GM21576 (cell line): ENCODE measurements at regions not wholly inside any gene's neighbourhood (a gene's known extent, or its start where the extent isn't known, plus 50 kb on each side); places are given as distances from the start of the nearest gene placed in this dataset.
"Not testable (repeated sequence)": the region's sequence is repeated elsewhere in the genome, so short reads cannot be mapped to it uniquely, and the experiment has no call there.

Source experiments
- ATAC-seq: cut with Tn5 transposase; IDR thresholded peaks from one replicate; pipeline ENCODE4 v1.9.1; 2021; ENCODE audit warnings: mild to moderate bottlenecking, moderate library complexity; ENCODE audit not compliant: unreplicated experiment

DNA sequence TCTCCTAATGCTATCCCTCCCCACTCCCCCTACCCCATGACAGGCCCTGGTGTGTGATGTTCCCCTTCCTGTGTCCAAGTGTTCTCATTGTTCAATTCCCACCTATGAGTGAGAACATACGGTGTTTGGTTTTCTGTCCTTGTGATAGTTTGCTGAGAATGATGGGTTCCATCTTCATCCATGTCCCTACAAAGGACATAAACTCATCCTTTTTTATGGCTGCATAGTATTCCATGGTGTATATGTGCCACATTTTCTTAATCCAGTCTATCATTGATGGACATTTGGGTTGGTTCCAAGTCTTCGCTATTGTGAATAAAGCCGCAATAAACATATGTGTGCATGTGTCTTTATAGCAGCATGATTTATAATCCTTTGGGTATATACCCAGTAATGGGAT, 227.5 kb upstream of the PRDM1 start:
- ATAC-seq, result not testable (repeated sequence)

DNA sequence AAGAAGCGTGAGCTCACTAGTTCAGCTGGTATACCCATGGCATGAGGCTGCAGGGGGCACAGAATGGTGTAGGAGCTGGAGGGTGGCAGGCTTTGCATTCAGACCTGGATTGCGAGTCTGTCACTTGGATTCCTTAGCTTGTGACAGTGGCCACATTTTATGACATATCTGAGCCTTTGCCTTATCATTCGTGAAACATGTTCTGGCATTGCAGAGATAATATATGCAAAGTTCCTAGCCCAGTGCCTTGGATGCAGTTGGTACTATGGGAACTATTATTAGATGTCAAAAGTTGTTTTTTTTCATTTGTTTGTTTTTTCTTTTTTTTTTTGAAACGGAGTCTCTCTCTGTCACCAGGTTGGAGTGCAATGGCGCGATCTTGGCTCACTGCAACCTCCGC, 230.7 kb upstream of the PRDM1 start:
- no peak for ATAC-seq

DNA sequence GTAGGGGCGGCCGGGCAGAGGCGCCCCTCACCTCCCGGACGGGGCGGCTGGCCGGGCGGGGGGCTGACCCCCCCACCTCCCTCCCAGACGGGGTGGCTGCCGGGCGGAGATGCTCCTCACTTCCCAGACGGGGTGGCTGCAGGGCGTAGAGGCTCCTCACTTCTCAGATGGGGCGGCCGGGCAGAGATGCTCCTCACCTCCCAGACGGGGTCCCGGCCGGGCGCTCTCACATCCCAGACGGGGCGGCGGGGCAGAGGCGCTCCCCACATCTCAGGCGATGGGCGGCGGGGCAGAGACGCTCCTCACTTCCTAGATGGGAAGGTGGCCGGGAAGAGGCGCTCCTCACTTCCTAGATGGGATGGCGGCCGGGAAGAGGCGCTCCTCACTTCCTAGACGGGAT, 232.2 kb upstream of the PRDM1 start:
- ATAC-seq, result not testable (repeated sequence)

DNA sequence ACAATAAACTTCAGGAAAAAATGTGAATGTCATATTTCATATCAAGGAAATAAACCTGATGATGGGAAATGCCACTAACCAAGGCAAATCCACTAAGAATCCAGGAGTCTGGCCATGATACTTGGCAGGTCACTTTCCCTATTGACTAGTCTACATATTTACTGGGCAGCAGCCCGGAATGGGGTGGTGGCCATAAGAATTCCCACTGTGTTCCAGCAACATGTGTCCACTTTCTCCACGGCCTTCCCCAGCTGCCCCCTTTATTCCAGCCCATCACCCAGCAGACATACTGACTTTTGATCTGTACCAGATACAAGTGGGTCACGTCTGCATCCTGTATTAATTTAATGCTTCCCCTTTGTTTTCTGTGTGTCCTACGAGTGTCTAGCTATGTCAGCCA, 234.5 kb upstream of the PRDM1 start:
- ATAC-seq, result no peak

DNA sequence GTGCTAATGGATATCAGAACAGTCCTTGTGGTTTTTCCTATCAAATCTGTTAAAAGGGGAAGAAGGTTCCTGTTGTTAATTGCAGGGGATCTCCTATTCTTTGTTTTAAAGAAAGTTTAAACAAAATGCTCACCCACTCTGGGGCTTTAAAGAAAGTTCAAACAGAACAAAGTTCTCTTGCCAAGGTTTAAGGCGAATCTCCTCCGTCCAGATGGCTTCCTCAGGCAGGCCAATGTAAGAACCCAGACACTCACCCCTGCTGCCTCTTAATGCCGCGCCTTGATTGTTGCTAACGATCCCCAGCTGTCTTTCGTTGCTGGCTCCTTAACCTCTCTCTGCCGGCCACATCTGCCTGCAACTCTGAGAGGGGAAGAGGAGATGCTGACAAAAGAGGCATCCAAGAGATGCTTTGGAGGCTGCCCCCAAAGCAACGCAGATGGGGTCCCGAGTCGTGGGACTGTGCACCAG, 235.0 kb upstream of the PRDM1 start:
- no peak for ATAC-seq

DNA sequence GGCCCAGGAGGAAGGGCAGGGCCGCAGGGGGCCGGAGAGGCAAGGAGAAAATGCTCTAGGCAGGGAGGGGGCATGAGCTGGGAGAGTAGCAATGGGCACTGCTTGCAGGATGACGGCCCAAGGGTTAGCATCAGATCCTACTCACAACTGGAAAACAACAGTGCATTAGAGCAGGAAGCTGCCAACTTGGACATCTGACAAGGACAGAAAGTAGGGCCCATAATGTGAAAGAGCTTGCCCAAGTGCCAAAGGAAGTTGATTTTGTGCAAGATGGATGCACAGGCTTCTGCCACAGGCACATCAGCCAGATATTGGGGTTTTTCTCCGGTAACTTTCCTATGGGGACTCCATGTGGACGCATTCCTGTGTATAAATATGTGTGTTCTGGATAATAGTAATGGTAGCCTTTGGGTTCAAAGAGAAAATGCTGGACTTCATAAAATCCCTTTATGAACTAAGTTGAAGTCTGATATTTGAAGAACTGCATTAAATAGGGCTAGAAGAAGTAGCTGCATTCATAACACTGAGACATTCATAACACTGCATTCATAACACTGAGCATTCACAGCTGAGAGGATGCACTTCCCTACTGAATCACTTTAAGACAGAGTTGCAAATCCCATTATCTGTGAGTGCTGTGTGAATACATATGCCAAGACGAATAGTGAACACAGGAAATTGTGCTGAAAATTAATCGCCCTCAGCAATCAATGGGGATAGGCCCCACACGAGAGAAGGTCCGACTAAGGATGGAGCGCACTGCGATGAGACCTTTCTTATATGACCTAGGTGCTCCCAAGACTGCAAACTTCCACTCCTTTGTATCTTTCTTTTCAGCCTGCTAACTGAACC, 235.6 kb upstream of the PRDM1 start:
- no peak for ATAC-seq

DNA sequence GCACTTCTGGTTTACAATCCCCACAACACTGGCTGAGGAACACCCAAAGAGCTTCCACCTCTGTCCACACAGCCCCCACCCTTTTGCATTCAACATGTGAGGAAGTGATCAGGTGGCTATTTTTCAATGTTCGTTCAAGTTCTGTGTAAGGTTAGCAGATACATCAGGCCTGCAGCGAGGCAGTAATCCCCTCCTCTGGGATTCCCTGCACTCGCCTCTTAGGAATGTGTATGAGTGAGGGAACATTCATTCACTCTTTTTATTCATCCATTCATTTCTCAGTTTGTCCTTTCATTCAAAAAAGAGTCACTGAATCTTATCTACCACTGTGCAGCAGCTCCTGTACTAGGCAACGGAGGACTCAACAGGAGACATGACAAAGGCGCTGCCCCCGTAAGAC, 236.4 kb upstream of the PRDM1 start:
- no peak for ATAC-seq

DNA sequence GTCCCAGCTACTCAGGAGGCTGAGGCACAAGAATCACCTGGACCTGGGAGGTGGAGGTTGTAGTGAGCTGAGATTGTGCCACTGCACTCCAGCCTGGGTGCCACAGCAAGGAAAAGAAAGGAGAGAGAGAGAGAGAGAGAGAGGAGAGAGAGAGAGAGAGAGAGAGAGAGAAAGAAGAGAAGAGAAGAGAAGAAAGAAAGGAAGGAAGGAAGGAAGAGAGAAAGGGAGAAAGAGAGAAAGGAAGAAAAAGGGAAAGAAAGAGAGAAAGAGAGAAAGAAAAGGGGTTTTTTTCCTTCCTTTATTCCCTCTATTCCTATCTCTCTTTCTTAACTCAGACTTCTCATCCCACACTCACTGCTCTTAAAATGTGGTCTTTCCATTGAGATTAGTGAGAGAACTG, 238.7 kb upstream of the PRDM1 start:
- no peak for ATAC-seq

DNA sequence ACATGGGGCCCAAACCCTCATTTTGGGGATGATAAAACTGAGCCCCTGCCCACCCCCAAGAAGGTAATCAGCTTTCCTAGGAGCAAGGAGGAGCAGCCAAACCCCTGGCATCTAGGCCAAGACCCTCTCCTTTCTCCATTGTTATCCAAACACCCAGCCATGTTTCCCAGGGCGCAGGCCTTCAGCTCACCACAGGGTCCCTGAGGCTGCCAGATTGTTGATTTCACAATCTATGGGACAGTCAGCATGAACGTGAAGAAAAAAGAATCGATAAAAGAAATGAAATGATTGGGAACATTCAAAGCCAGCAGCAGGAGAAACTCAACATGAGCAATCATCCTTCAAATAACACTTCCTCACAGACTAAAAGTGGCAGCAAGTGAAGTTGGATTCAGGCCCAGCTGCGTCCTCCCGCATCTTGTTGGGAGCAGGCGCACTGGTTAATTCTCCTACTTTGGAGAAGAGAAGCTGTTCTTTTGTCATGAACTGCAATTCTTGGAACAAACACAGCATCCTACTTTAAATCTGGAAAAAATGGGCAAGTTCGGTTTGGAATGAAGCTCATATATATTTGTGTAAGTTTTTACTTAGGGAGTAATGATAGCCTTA, 241.8 kb upstream of the PRDM1 start:
- ATAC-seq, result no peak

DNA sequence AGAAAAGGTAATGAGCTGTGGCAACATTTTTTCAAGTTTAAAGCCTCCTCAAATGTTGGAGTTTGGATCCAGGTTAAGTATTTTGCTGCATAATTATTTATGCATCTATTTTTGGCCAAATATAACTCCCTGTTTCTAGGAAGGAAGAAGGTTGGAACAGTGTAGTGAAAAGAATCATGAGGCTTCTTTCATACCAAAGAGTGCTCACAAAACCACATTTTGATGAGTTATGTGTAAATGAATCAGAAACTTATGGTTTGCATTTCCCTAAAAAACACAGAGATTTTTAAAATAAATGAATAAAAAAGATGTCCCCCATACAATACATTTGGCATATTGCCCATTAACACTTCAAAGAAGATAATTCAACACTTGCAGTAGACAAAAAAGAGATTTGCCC, 246.9 kb upstream of the PRDM1 start:
- no peak for ATAC-seq

DNA sequence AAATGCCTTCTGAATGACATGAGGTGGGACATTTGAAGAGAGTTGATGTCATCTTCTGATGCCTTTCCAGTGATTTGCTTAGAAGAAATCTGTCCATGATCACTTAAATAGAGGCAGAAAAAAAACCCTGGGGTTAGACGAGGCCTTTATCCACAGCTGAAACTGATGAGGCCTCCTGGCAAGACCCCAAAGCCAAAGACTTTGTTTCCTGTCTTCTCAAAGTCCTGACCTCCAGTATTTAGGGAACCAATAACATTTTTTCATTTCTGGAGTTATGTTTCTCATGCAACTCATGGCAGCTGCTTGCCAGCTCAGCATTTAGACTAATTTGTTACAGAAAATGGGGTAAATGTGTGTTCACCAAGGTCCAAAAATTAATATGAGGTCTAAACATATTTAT, 248.0 kb upstream of the PRDM1 start:
- no peak for ATAC-seq

DNA sequence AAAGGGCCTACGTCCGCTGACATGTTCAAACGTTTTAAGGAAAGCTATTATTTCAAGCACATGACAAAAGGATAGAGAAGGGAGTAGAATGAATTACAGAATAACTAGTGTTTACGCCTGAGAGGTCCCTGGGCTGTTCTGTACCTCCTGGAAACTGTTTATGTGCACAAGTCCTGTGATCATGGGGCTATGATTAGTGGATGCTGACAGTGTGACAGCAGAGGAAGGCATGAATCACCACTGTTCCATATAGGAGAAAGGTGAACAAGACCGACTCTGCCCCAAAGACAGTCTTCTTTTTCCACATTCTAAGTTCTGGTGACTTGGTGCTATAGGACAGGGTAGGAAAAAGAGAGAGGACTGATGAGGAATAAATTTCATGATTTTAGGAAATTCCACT, 249.2 kb upstream of the PRDM1 start:
- ATAC-seq, result no peak

DNA sequence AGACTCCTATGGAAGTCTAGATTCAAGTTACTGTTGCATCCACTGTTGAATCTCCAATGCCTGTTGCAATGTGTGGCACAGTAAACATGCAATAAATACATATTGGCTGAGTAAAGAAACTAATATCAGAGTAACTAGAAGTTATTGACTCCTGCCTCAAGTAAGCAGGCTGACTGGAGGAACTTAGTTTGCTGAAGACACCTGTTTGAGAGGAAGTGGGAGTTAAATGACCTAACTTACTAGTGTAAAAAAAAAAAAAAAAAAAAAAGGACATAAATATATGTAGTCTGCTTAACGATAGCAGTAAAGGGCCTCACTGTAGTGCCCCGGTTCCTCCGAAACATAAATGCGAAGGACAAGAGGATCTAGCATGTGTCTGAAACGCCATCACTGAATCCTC, 249.8 kb upstream of the PRDM1 start:
- no peak for ATAC-seq

DNA sequence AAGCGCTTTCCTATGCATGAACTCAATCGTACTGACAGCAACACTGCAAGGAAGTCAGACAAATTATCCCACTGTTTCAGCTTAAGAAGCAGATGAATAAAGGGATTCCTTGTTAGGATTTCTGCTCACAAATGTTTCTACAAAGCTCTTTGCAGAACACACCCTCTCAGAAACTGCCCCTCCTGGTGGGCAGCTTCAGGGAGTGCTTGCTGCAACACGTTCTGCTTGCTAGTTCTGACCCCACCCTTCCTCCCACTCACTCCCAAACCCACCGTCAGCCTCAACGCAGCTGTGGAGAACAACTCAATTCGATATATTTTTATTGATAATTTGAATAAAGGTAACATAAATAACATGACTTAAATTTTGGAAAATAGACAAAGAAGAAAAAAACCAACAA, 250.8 kb upstream of the PRDM1 start:
- ATAC-seq, result no peak

DNA sequence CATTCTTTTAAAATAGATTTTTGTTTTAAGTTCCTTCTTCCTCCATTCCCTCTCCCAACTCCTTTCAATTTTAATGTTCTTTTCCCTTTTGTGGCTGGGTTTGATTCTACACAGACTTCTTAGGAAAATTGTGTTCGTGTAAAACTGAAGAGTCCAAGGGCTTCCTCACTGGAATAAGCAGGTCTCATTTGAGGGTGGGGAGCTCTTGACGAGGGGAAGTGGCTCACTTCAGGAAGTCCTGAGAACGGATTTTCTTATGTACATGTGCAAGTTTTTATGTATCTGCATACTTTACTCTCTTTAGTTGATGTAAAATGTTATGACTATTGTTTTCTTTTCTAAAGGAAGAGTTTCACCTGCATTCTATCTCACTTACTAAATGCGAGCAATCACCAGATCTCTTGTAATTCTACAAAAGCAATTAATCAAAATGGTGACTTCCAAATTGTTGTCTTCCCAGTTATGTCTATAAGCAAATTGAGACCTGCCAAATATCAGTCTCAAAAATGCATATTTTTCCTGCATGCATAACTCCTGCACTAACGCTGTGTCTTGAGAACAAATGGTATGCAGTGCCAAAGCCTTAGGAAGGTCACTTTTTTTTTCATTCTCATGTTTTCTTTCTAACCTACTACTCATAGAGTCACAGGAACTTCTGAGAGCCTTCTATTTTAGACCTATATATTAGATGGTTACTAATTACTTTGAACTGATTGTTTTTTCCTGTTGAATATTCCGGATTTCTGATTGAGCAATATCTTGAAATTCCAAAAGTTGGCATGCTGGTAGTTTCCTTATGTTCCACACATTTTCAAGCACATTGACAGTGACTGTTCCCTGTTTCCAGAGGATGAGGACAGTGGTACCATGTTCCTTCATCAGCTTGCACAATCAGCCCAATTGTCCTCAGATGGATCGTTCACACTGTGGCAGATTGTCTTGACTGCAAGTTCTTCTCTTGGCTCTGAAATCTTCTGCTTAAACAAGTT, 251.9 kb upstream of the PRDM1 start:
- no peak for ATAC-seq

DNA sequence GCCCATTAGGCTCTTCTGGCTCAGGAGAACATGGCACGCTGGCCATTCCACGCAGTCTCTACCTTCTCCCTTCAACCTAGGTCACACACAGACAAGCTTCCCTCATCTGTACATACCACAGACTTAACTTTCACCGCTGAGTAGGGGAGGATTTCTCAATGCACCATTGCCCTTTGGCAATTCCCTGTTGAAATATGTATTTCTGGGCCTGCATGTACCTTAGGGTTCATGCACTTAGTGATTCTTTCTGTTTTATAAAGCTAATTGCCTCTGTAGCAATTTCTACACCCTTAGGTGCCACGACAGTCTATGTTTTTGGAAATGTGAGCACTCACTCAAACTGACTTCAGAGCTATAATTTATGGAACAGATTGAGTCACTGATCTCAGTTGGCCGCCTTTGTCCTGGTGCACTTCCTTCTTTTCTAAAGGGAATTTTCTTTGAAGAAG, 253.8 kb upstream of the PRDM1 start:
- ATAC-seq, result no peak

DNA sequence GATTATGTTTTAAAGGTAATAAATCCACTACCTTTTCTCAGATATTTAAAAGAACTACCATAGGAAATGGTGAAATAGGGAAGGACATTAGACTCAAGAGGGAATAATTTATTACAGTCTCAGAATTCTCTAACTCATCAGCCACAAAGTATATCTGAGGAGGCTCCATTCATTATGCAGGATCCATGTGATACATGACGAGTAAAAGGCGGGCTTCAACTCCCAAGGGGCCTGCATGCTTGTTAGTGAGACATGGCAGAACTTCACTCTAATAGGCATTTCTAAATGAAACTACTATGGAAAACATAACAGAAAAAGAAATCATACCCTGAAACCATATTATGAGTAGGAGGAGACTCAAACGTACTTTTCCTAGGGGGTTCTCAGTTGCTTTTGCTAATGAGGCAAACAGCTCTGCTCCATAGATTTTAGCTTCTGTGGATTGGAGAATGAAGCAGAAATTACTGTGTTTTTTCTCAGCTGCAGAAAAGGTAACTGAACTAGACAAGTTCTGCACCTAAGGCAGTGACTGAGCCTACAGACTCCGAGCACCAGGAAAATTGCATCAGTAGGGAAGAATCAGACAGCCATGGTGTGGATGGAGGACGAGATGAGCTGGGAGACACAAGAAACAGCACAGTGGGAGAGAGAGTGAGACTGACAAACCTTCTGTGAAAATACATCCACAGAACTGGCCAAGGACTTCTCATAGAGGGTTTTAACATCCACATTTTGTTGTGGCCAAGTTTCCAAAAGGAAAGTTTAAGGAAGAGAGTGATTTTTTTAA, 254.6 kb upstream of the PRDM1 start:
- ATAC-seq, result no peak

DNA sequence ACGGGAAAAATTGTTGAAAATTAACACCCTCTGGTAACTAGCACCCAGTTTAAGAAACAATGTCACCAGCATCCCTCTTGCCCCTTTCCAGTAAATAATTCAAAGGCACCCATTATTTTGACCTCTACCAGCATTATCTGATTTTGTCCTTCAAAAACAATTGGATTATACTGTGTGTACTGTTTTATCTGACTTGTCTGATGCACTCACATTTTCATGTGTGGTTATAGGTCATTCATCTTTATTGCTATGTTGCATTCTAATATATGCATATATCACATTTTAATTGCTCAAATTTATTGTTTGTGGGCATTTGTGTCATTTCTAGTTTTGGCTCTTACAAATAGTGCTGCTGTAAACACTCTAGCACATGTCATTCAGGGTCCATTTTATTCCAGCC, 260.9 kb upstream of the PRDM1 start:
- ATAC-seq, result no peak

DNA sequence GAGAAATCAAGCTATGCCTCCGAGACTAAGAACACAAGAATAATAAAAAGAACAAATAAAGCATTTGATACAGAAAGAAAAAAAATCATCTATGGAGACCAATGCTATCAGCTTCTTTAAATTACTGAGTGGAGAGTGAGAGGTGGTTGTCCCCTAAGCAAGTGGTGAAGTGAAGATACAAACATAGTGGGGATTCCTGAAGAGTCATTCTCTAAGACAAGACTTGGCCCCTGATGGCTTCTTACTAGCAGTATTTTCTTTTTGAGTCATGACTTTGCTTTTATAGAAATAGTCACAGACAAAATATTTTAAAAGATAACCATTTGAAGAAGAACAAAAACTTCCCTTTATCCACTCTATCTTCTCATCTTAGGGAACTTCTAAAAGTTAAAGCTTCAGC, 261.4 kb upstream of the PRDM1 start:
- ATAC-seq, result no peak

DNA sequence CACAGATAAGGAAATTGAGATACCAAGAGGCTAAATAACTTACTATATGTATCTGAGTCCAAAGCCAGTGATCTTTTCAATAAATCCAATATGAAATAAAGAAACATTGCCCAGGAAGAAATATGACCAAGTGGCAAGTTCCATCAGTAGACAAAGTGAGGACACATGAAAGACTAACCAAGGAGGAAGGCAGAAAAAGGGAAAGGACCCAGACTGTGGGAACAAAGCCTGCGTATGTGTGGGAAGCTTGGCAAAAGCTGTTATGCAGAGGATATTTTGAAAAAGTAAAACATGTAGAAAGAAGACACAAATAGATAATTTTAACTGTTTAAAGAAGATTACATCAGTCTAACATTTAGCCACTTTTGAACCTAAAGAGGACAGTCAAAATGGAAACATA, 264.4 kb upstream of the PRDM1 start:
- ATAC-seq, result no peak

DNA sequence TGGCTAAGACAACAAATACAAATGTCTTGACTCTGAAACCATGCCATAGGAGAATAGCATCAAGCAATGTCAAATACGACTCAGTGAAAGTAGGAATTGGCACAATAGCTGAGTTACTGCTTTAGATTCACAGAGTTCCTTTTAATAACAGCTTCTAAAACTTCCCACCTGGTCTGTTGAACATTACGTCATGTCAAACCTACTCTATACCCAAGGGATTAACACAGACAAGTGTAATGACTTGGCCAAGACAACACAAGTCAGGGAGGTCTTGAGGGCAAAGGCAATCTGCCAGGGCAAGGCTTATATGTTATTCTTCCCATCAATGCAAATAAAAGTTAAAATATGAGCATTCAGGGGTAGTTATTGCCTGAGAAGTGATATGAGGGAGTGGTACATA, 265.1 kb upstream of the PRDM1 start:
- ATAC-seq, result no peak
